A549 (cell line): ENCODE measurements at regions not wholly inside any gene's neighbourhood (a gene's known extent, or its start where the extent isn't known, plus 50 kb on each side); places are given as distances from the start of the nearest gene placed in this dataset.

Experiments used
- ATAC-seq, 2 experiments: fragments of 200-7000 bp in 1 of 2; fragments of >200 bp in 1 of 2; cut with Nextera tagmentation in 1 of 2; cut with Tn5 transposase in 1 of 2; 3 replicates each; pipeline versions ENCODE4 v1.8.0 to v1.9.1; 2018 to 2020; ENCODE audit warnings: mild to moderate bottlenecking in 1 of 2, moderate library complexity in 1 of 2
- CTCF ChIA-PET: fragments of 300-600 bp; sonication (Branson Sonifier 250); formaldehyde crosslinking; extraction: SDS; loops from one replicate; lab custom pipeline; 2021; ENCODE audit warnings: antibody characterized with exemption, inconsistent platforms; lab: Yijun Ruan, JAX
- POLR2A ChIA-PET: fragments of 350-600 bp; formaldehyde crosslinking; extraction: SDS; loops from one replicate; lab custom pipeline; 2021; ENCODE audit warnings: antibody characterized with exemption, inconsistent platforms; lab: Yijun Ruan, JAX
- DNase-seq, 2 experiments: peaks; one replicate each; pipeline versions ENCODE4 v3.0.0 to v3.0.0-alpha.2; 2011 to 2016; ENCODE audit warnings: low read depth in 1 of 2, low spot score in 1 of 2
- FAIRE-seq: peaks from 2 replicates; lab custom pipeline; 2011; peaks lifted over from hg19 to GRCh38; lab: Jason Lieb, UNC
- H3K27ac ChIP-seq, 2 experiments: fragments of >200 bp; sonication (Bioruptor Twin); formaldehyde crosslinking; 3 replicates each; pipeline ENCODE4 v1.5.1; 2016 to 2017
- H3K4me1 ChIP-seq: fragments of >200 bp; sonication (Bioruptor Twin); formaldehyde crosslinking; 3 replicates; pipeline ENCODE4 v1.6.1; 2016
- H3K4me2 ChIP-seq: fragments of >200 bp; sonication (Bioruptor Twin); formaldehyde crosslinking; 3 replicates; pipeline ENCODE4 v1.6.1; 2016
- H3K4me3 ChIP-seq: fragments of >200 bp; sonication (Bioruptor Twin); formaldehyde crosslinking; 3 replicates; pipeline ENCODE4 v1.5.1; 2016
- H3K9me3 ChIP-seq: fragments of >200 bp; sonication (Bioruptor Twin); formaldehyde crosslinking; 3 replicates; pipeline ENCODE4 v1.6.1; 2016
- CEBPB ChIP-seq, 2 experiments: fragments of >200 bp in 1 of 2; sonication (Bioruptor Twin) in 1 of 2; formaldehyde crosslinking in 1 of 2; IDR thresholded peaks; 2 replicates each; pipeline ENCODE4 v1.6.1; 2012 to 2016
- FOSL2 ChIP-seq, 2 experiments: fragments of 450-650 bp in 1 of 2; fragments of >200 bp in 1 of 2; sonication (Bioruptor Twin) in 1 of 2; formaldehyde crosslinking; IDR thresholded peaks; 2 replicates each; pipeline versions ENCODE4 v1.5.0 to v1.6.1; 2016 to 2020; ENCODE audit warnings: mild to moderate bottlenecking in 1 of 2, moderate library complexity in 1 of 2
- GATA3 ChIP-seq: IDR thresholded peaks from 2 replicates; pipeline ENCODE4 v1.6.1; 2012; ENCODE audit warnings: borderline replicate concordance
- PHF8 ChIP-seq: fragments of 200-600 bp; sonication (generic); IDR thresholded peaks from 2 replicates; pipeline ENCODE4 v1.6.1; 2016; ENCODE audit warnings: low read depth, mild to moderate bottlenecking, antibody characterized with exemption, moderate library complexity, borderline replicate concordance
- POLR2AphosphoS2 ChIP-seq: conservative IDR thresholded peaks from 2 replicates; pipeline ENCODE4 v1.6.1; 2012; ENCODE audit warnings: low read length, improper control_type of control experiment, inconsistent platforms
- WGBS: methylation state at CpG from one replicate; pipeline ENCODE4 v1.1.6; 2017; ENCODE audit errors: missing lambda C conversion rate; 5-methylcytosine and 5-hydroxymethylcytosine counted together
- TF ChIP-seq, protein P1 (sequence below): fragments of 200-600 bp; sonication (generic); IDR thresholded peaks from 2 replicates; pipeline ENCODE4 v1.6.1; 2016; ENCODE audit warnings: antibody characterized with exemption, mild to moderate bottlenecking, moderate library complexity
- TF ChIP-seq, protein P2 (sequence below): fragments of 250-450 bp; sonication (Bioruptor Pico); IDR thresholded peaks from 2 replicates; pipeline ENCODE4 v1.5.0; 2020; ENCODE audit warnings: low read depth, mild to moderate bottlenecking, moderate library complexity
- TF ChIP-seq, protein P3 (sequence below): fragments of >200 bp; sonication (Bioruptor Twin); formaldehyde crosslinking; IDR thresholded peaks from 2 replicates; pipeline ENCODE4 v1.6.1; 2016
- TF ChIP-seq, protein P4 (sequence below): fragments of >200 bp; sonication (Bioruptor Twin); formaldehyde crosslinking; IDR thresholded peaks from 3 replicates; pipeline ENCODE4 v1.5.1; 2016
- TF ChIP-seq, protein P5 (sequence below): fragments of 450-650 bp; IDR thresholded peaks from 2 replicates; pipeline ENCODE4 v1.6.1; 2014; ENCODE audit warnings: antibody characterized with exemption

DNA sequence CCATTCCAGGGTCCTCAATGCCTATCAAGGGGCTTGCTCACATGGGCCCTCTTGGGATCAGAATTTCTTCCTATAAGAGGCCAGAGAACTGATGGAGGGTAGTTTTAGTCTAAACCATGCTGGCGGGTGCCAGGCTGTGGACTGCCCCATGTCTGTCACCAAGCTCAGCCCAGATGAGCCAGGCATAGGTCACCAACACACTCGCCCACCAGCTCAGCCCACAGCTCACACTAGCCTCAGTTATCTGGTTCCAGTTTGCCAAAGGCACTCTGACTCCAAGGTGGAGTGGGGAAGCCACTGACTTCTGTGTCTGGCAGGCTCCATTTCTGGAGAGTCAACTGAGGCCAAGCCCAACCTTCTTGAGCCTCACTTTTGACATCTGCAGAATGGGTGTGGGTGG, 50.7 kb upstream of the INSYN1 start:
- Histone ChIP-seq H3K9me3 (no peaks in the 10 kb centered on the region), H3K4me1 (peaks cover 29% of the 10 kb centered on the region), H3K4me2 (no peak overlapping the region), H3K4me3 (no peak overlapping the region), H3K27ac (no peak overlapping the region)
- CTCF ChIA-PET = no interaction called here
- POLR2A ChIA-PET = no interaction called here
- ATAC-seq (no peak), DNase-seq (no peak), FAIRE-seq (no peak)
- WGBS = 55% methylated on average over 2 of the region's 2 CpGs
- TF ChIP-seq CEBPB (IDR thresholded peaks at IDR 0.05) (no peak), POLR2AphosphoS2 (no peak)
- TF ChIP-seq, protein P1, sequence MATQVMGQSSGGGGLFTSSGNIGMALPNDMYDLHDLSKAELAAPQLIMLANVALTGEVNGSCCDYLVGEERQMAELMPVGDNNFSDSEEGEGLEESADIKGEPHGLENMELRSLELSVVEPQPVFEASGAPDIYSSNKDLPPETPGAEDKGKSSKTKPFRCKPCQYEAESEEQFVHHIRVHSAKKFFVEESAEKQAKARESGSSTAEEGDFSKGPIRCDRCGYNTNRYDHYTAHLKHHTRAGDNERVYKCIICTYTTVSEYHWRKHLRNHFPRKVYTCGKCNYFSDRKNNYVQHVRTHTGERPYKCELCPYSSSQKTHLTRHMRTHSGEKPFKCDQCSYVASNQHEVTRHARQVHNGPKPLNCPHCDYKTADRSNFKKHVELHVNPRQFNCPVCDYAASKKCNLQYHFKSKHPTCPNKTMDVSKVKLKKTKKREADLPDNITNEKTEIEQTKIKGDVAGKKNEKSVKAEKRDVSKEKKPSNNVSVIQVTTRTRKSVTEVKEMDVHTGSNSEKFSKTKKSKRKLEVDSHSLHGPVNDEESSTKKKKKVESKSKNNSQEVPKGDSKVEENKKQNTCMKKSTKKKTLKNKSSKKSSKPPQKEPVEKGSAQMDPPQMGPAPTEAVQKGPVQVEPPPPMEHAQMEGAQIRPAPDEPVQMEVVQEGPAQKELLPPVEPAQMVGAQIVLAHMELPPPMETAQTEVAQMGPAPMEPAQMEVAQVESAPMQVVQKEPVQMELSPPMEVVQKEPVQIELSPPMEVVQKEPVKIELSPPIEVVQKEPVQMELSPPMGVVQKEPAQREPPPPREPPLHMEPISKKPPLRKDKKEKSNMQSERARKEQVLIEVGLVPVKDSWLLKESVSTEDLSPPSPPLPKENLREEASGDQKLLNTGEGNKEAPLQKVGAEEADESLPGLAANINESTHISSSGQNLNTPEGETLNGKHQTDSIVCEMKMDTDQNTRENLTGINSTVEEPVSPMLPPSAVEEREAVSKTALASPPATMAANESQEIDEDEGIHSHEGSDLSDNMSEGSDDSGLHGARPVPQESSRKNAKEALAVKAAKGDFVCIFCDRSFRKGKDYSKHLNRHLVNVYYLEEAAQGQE = no peak
- TF ChIP-seq, protein P2, sequence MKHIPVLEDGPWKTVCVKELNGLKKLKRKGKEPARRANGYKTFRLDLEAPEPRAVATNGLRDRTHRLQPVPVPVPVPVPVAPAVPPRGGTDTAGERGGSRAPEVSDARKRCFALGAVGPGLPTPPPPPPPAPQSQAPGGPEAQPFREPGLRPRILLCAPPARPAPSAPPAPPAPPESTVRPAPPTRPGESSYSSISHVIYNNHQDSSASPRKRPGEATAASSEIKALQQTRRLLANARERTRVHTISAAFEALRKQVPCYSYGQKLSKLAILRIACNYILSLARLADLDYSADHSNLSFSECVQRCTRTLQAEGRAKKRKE = no peak

DNA sequence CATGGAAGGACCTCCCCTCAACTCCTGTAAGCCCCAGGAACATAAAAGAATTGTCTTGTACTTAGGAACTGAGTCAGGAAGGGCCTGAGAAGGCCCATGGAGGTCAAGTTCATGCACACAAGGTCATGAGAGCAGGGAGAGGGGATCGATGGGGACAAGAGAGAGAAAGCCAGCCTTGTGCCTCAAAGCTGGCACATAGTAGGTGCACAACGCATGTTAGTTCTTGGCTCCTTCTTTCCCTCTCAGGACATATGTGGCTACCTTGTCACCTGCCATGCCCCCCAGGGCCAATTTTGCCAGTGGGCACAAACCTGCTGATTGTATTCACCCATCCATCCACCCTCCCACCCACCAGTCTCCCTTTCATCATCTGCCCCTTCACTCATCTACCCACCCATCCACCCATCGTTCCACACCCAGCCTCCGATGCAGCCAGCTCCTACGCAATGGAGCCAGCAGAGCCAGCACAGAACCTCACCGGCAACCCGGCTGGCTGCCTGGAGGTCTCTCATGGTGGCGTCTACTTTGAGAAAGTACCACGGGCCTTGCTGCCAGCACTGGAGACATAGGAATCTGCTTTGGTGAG, 52.4 kb upstream of the INSYN1 start:
- Histone ChIP-seq H3K4me1 (peaks cover 18% of the 10 kb centered on the region), H3K4me2 (no peak overlapping the region), H3K9me3 (no peaks in the 10 kb centered on the region), H3K27ac (no peak overlapping the region), H3K4me3 (no peak overlapping the region)
- no peak for FAIRE-seq
- no peak for DNase-seq
- ChIA-PET CTCF (no interaction called here), POLR2A (no interaction called here)
- TF ChIP-seq, protein P3, sequence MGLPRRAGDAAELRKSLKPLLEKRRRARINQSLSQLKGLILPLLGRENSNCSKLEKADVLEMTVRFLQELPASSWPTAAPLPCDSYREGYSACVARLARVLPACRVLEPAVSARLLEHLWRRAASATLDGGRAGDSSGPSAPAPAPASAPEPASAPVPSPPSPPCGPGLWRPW = no peak
- WGBS = 69% methylated on average over 4 of the region's 9 CpGs
- ATAC-seq = no peak

DNA sequence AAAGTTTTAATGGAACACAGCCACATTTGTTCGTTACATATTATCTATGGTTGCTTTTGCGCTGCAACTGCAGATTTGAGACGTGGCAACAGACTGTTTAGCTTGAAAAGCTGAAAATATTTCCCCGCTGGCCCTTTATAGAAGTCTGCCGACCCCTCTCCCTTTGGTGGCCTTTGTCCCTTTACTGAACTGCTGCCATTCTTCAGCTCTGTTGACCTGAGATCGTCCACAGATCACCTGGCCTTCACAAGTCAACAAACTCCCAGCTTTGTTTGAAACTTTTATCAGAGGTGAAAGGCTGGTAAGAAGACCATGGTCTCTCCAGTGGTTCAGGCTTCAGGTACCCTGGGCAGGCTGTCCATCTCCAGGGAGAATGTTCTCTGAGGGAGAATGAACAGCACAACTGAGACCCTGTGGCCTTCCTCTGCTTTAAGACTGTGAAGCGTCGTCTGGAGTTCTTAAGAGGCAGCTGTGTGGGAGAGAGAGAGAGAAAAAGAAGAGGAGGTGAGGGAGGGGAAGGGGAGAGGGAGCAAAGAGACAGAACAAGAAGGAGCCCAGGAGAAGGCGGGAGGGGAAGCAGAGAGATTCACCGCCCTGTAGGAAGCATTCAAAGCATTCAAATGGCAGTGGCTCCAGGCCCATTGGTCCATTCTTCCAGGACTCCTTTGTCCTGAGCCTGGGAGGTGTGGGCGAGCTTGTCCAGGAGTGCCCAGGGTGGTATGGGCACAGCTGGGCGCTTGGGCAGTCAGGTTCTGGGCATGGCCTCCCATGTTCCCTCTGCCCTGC, 53.7 kb upstream of the INSYN1 start:
- POLR2A ChIA-PET = no interaction called here
- DNase-seq (no peak), ATAC-seq (no peak), FAIRE-seq (no peak)
- no peak overlapping the region for H3K4me3 ChIP-seq
- no peak overlapping the region for H3K4me2 ChIP-seq
- peaks cover 5% of the 10 kb centered on the region; the same call in 1 of the 3 replicates for H3K4me1 ChIP-seq
- WGBS = 65% methylated on average over 11 of the region's 12 CpGs
- TF ChIP-seq CEBPB (IDR thresholded peaks at IDR 0.05) = no peak
- TF ChIP-seq, protein P4, sequence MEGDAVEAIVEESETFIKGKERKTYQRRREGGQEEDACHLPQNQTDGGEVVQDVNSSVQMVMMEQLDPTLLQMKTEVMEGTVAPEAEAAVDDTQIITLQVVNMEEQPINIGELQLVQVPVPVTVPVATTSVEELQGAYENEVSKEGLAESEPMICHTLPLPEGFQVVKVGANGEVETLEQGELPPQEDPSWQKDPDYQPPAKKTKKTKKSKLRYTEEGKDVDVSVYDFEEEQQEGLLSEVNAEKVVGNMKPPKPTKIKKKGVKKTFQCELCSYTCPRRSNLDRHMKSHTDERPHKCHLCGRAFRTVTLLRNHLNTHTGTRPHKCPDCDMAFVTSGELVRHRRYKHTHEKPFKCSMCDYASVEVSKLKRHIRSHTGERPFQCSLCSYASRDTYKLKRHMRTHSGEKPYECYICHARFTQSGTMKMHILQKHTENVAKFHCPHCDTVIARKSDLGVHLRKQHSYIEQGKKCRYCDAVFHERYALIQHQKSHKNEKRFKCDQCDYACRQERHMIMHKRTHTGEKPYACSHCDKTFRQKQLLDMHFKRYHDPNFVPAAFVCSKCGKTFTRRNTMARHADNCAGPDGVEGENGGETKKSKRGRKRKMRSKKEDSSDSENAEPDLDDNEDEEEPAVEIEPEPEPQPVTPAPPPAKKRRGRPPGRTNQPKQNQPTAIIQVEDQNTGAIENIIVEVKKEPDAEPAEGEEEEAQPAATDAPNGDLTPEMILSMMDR = no peak
- TF ChIP-seq FOSL2 (IDR thresholded peaks at IDR 0.05) = no peak
- TF ChIP-seq FOSL2 (CRISPR knock-in tag; IDR thresholded peaks at IDR 0.05) = no peak
- TF ChIP-seq GATA3 = no peak
- no peak for TF ChIP-seq PHF8
- TF ChIP-seq, protein P5, sequence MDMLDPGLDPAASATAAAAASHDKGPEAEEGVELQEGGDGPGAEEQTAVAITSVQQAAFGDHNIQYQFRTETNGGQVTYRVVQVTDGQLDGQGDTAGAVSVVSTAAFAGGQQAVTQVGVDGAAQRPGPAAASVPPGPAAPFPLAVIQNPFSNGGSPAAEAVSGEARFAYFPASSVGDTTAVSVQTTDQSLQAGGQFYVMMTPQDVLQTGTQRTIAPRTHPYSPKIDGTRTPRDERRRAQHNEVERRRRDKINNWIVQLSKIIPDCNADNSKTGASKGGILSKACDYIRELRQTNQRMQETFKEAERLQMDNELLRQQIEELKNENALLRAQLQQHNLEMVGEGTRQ = no peak
- CTCF ChIA-PET = no interaction called here
- no peak overlapping the region for H3K27ac ChIP-seq
- no peaks in the 10 kb centered on the region for H3K9me3 ChIP-seq
